ENCODE measurements at regions not wholly inside any gene's neighbourhood (a gene's known extent, or its start where the extent isn't known, plus 50 kb on each side); places are given as distances from the start of the nearest gene placed in this dataset.

- no peak for DNase-seq (ENCODE audit: extremely low read depth in 1 of 11, low read depth in 9 of 11, low spot score in 4 of 11)
These were observed 351.2 kb downstream of the C16orf95 start for GRCh38 chr16:86965840-86966550.

GRCh38 chr16:86966777-86967176 lies 350.4 kb downstream of the C16orf95 start:
- no peak for DNase-seq (ENCODE audit: extremely low read depth in 1 of 11, low read depth in 9 of 11, low spot score in 4 of 11)

- no peak for DNase-seq (ENCODE audit: extremely low read depth in 1 of 11, low read depth in 9 of 11, low spot score in 4 of 11)
These were observed 348.3 kb downstream of the C16orf95 start for GRCh38 chr16:86968866-86969265.

GRCh38 chr16:86969716-86970115 lies 347.5 kb downstream of the C16orf95 start:
- no peak for DNase-seq (ENCODE audit: extremely low read depth in 1 of 11, low read depth in 9 of 11, low spot score in 4 of 11)

- DNase-seq (ENCODE audit: extremely low read depth in 1 of 11, low read depth in 9 of 11, low spot score in 4 of 11): no peak
These were observed 346.9 kb downstream of the C16orf95 start for GRCh38 chr16:86970279-86970678.

GRCh38 chr16:86970726-86971125 lies 346.5 kb downstream of the C16orf95 start:
- DNase-seq (ENCODE audit: extremely low read depth in 1 of 11, low read depth in 9 of 11, low spot score in 4 of 11): no peak

GRCh38 chr16:86971251-86971650 lies 345.9 kb downstream of the C16orf95 start:
- no peak for DNase-seq (ENCODE audit: extremely low read depth in 1 of 11, low read depth in 9 of 11, low spot score in 4 of 11)

- DNase-seq (ENCODE audit: extremely low read depth in 1 of 11, low read depth in 9 of 11, low spot score in 4 of 11): no peak
These were observed 343.1 kb downstream of the C16orf95 start for GRCh38 chr16:86974120-86974519.

GRCh38 chr16:86975445-86975844 lies 341.7 kb downstream of the C16orf95 start:
- DNase-seq (ENCODE audit: extremely low read depth in 1 of 11, low read depth in 9 of 11, low spot score in 4 of 11): no peak

GRCh38 chr16:86977076-86977676 lies 340.0 kb downstream of the C16orf95 start:
- DNase-seq (ENCODE audit: extremely low read depth in 1 of 11, low read depth in 9 of 11, low spot score in 4 of 11): no peak

- DNase-seq (ENCODE audit: extremely low read depth in 1 of 11, low read depth in 9 of 11, low spot score in 4 of 11): no peak
These were observed 338.7 kb downstream of the C16orf95 start for GRCh38 chr16:86978445-86979030.

GRCh38 chr16:86979061-86979460 lies 338.1 kb downstream of the C16orf95 start:
- DNase-seq (ENCODE audit: extremely low read depth in 1 of 11, low read depth in 9 of 11, low spot score in 4 of 11): no peak

- DNase-seq (ENCODE audit: extremely low read depth in 1 of 11, low read depth in 9 of 11, low spot score in 4 of 11): no peak
These were observed 337.1 kb downstream of the C16orf95 start for GRCh38 chr16:86979984-86980553.

- no peak for DNase-seq (ENCODE audit: extremely low read depth in 1 of 11, low read depth in 9 of 11, low spot score in 4 of 11)
These were observed 336.5 kb downstream of the C16orf95 start for GRCh38 chr16:86980644-86981043.

GRCh38 chr16:86982347-86982596 lies 334.9 kb downstream of the C16orf95 start:
- DNase-seq (ENCODE audit: extremely low read depth in 1 of 11, low read depth in 9 of 11, low spot score in 4 of 11): no peak

GRCh38 chr16:86982912-86983311 lies 334.3 kb downstream of the C16orf95 start:
- DNase-seq (ENCODE audit: extremely low read depth in 1 of 11, low read depth in 9 of 11, low spot score in 4 of 11): no peak

GRCh38 chr16:86983621-86984020 lies 333.6 kb downstream of the C16orf95 start:
- no peak for DNase-seq (ENCODE audit: extremely low read depth in 1 of 11, low read depth in 9 of 11, low spot score in 4 of 11)

GRCh38 chr16:86984343-86984742 lies 332.8 kb downstream of the C16orf95 start:
- DNase-seq (ENCODE audit: extremely low read depth in 1 of 11, low read depth in 9 of 11, low spot score in 4 of 11): peak in 1 of 11 donors; percentile 54

- DNase-seq (ENCODE audit: extremely low read depth in 1 of 11, low read depth in 9 of 11, low spot score in 4 of 11): no peak
These were observed 332.1 kb downstream of the C16orf95 start for GRCh38 chr16:86984991-86985647.

GRCh38 chr16:86985648-86986015 lies 331.6 kb downstream of the C16orf95 start:
- no peak for DNase-seq (ENCODE audit: extremely low read depth in 1 of 11, low read depth in 9 of 11, low spot score in 4 of 11)
